Erythroblast (primary cell): ENCODE measurements at regions not wholly inside any gene's neighbourhood (a gene's known extent, or its start where the extent isn't known, plus 50 kb on each side); places are given as distances from the start of the nearest gene placed in this dataset.

ENCODE experiments used
- GATA1 ChIP-seq: IDR thresholded peaks from 2 replicates; pipeline ENCODE4 v1.6.1; 2011; ENCODE audit warnings: low read depth, mild to moderate bottlenecking, control low read depth, low read length, moderate library complexity
- POLR2A ChIP-seq: IDR thresholded peaks from 2 replicates; pipeline ENCODE4 v1.6.1; 2011; ENCODE audit warnings: mild to moderate bottlenecking, low read length

- no peak for TF ChIP-seq POLR2A
- TF ChIP-seq GATA1 = no peak
These were observed 804.1 kb downstream of the USP25 start for GRCh38 chr21:16533692-16534407.
